HG03565 (cell line): ENCODE measurements at regions not wholly inside any gene's neighbourhood (a gene's known extent, or its start where the extent isn't known, plus 50 kb on each side); places are given as distances from the start of the nearest gene placed in this dataset.
"Not testable (repeated sequence)": the region's sequence is repeated elsewhere in the genome, so short reads cannot be mapped to it uniquely, and the experiment has no call there.

Source experiments
- ATAC-seq: cut with Tn5 transposase; IDR thresholded peaks from one replicate; pipeline ENCODE4 v1.9.1; 2021; ENCODE audit warnings: mild to moderate bottlenecking, moderate library complexity; ENCODE audit not compliant: unreplicated experiment

DNA sequence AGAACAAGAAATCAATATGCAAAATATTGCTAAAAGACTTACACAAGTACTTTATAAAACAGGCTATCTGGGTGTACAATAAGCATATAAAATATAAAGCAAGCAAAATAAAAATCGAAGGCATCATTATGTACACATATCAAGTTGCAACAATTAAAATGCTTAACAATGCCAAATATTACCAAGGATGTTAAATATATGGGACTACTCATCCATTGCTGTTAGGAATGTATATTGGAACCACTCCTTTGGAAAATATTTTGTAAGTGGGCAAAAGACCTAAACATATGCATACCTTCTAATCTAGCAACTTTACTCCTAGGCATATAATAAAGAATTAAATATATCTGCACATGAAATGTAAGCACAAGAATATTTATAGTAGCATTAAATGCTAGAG is 632.6 kb upstream of the COX7C start:
- ATAC-seq = no peak

DNA sequence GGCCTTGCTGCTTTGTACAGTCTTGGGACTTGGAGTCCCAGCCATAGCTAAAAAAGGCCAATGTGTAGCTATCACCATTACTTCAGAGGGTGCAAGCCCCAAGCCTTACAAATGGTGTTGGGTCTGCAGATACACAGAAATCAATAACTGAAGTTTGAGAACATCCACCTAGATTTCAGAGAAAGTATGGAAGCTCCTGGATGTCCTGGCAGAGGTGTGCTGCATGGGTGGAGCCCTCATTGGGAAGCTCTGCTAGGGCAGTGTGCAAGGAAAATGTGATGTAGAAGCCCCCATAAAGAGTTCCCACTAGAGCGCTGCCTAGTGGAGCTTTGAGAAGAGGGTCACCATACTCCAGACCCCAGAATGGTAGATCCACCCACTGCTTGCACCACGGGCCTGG is 626.7 kb upstream of the COX7C start:
- no peak for ATAC-seq

DNA sequence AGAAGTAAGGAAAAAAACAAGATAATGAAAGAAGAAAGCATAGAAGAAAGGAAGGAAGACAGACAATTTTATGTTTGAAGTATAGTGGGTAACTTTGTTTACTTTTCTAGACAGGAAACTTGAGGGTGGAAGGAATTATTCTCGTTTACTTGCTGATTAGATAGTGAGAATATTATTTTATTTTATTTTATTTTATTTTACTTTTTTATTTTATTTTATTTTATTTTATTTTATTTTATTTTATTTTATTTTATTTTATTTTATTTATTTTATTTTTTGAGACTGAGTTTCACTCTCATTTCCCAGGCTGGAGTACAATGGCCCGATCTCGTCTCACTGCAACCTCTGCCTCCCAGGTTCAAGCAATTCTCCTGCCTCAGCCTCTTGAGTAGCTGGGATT is 623.1 kb upstream of the COX7C start:
- not testable (repeated sequence) for ATAC-seq

DNA sequence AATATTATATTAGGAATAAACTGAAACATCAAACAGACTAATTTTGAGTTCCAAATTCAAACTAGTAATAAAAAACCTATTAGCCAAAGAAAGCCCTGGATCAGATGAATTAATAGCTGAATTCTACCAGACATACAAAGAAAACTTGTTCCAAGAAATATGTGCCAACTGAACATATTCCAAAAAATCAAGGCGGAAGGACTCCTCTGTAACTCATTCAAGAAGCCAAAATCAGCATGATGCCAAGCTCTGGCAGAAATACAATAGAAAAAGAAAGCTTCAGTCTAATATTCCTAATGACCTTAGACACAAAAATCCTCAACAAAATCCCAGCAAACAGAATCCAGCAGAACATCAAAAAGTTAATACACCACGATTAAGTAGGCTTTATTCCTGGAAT is 619.1 kb upstream of the COX7C start:
- ATAC-seq = no peak

DNA sequence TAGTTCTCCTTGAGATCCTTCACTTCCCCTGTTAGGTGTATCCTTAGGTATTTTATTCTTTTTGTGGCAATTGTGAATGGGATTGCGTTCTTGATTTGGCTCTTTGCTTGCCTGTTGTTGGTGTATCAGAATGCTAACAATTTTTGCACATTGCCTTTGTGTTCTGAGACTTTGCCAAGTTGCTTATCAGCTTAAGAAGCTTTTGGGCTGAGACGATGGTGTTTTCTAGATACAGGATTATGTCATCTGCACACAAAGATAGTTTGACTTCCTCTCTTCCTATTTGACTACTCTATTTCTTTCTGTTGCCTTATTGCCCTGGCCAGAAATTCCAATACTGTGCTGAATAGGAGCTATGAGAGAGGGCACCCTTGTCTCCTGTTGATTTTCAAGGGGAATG is 609.4 kb upstream of the COX7C start:
- no peak for ATAC-seq

DNA sequence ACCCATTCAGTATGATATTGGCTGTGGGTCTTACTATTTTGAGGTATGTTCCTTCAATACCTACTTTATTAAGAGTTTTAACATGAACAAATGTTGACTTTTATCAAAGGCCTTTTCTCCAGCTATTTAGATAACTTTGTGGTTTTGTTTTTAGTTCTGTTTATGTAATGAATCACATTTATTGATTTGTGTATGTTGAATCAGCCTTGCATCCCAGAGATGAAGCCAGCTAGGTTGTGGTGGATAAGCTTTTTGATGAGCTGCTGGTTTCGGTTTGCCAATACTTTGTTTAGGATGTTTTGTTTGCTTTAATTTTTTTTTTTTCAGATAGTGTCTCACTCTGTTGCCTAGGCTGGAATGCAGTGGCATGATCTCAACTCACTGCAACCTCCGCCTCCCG is 609.0 kb upstream of the COX7C start:
- no peak for ATAC-seq

DNA sequence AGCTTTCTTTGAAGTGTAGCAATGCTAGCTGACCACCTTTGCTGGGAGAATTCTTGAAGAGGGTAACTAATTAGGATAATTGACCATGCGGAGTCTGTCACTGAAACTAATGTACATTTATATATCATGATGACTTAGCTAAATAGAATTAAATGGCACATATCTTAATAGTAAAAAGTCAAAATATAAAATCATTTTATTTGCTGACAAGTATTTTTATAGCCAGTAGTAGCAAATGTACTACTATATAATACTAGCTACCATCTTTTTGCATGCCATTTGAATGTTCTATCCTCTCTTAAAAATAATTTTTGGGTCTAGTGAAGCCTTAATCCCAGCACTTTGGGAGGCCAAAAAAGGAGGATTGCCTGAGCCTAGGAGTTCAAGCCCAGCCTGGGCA is 605.8 kb upstream of the COX7C start:
- no peak for ATAC-seq

DNA sequence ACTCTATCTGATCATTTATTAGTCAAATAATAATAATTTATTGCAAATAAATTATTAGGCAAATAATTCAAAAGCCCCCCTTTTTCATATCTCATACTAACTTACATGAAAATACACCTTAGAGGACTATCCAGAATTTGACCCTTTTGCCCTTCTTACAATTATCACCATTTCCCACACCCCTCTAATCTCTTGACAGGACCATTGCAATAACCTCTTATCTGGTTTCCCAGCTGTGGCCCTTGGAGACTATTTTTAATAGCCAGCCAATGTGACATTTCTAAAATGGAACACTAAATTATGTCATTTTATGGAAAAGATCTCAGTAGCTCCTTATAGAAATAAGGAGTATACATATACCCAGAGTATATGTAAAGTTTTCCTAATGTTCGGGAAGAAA is 588.4 kb upstream of the COX7C start:
- no peak for ATAC-seq

DNA sequence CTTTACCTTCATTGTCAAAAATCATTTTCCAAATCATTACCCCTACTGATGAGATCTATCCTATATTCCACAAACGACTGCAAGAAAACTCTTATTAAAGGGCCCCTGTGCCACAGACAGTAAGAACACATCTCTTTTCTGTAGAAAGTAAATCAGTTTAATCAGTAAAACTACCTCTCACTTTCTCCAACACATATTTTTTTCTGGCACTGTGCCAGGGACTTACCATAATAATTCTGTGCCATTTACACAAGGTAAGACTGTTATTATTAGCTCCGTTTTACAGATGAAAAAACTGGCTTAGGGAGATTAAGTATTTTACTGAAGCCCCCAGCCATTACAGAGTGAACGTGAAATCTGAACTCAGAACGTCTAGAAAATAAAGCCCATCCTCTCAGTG is 587.0 kb upstream of the COX7C start:
- no peak for ATAC-seq

DNA sequence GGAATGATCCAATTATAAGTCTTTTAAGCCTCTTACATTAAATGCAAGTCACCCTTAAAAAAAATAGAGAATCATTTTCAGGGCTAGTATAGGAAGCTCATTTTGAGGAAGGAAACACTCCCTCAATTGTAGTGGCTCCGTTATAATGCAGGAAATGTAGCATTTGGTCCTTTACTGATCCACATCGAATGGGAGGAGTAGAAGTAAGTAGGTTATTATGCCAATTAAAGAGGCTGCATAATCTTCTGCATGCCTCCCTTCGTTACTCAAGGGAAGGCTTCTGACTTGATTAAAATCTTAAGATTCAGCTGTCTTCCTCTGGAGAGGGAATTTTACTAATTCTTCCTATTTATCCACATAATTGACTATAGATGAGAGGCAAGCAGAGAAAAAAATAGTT is 579.2 kb upstream of the COX7C start:
- no peak for ATAC-seq

DNA sequence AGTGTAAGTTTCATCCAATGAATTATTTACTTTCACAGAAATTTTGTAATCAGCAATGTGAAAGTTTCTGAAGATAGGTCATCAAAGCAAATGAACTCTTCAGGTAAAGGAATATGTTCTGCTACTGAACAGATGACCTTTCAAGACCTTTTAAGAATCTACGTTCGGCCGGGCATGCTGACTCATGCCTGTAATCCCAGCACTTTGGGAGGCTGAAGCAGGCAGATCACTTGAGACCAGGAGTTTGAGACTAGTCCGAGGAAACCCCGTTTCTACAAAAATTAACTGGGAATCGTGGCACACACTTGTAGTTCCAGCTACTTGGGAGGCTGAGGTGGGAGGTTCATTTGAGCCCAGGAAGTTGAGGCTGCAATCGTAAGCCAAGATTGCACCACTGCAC is 578.4 kb upstream of the COX7C start:
- ATAC-seq = no peak

DNA sequence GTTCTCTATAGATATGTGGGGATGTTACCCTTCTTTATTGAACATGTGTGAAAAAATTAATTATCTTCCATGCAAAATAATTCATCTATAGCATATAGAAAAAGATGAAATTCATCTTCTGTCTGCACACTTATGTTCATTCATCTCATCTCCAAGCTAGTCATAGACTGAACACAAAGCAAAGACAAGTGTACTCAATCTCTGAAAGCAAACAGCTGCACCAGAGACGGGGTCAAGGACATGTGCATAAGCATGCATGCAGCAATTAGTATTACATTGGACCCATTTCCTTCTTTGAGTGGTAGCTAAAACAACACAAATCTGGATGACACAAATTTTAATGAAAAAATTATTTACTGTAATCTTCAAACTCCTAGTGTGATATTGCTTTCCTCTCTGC is 547.0 kb upstream of the COX7C start:
- ATAC-seq = no peak

DNA sequence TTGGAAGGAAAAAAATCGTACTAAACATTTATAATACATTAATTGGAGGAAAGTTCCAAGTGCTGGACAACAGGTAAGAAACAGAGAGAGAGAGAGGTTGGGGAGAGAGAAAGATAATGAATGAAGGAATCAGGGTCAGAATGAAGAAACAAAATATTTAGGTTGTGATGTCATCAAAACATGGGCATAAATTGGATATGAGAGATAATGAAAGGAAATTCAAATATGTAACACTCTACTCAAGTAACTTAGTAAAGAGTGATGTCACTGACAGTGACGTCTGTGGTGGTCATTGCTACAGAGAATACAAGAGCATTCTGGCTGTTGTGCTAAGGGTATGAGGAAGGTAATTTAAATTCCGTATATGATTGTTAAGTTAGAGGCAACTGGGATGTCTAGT is 543.4 kb upstream of the COX7C start:
- no peak for ATAC-seq

DNA sequence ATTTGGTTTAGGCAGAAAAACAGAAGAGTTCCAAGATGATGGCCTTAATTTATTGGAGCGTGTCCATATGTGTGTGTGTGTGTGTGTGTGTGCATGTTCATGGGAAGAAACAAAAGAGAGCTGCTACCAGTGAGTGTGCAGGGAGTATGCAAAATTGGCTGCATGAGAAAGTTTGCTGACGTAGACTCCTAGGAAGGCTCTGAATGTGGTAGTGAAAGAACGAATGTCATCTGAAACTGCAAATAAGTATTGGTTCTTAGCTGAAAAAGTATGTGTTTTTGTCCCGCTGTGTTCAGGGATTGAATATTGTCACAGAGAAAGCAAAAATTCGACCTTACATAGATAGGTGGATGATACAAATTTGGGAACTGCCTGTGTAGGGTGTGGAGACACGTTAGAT is 542.6 kb upstream of the COX7C start:
- no peak for ATAC-seq

DNA sequence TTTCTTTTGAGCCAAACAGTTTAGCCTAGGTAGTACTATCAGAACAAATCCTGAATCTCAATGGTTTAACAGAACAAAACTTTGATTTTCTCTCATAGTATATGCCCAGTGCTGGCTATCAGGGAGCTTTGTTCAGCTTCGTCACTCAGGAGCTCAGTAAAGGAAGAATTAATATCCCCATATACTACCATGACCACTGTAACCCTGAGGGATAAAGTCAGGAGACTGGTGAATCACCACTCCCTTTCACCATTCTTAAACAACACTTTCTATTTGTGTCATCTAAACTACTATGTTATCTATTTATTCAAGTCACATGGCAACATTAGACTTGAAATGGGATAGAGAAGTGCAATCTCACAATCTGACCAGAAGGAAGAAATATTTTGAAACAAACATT is 522.6 kb upstream of the COX7C start:
- ATAC-seq = no peak

DNA sequence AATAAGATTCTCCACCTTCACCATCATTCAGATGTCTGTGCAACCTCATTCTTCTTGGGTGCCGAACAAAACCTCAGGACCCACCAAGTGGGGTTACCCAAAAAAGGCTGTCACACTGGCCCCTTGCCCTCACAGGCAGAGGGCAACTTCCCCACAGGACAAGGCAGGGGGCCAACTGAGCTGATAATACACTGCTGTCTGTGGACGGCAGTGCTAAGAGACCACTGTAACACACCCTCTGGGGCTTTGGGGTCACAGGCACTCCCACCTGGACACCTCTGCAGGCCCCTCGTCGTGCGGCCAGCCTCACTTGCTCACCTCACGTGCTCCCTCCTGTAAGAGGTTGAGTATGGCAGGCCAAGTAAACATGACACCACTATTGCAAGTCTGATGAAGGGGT is 515.8 kb upstream of the COX7C start:
- ATAC-seq = no peak

DNA sequence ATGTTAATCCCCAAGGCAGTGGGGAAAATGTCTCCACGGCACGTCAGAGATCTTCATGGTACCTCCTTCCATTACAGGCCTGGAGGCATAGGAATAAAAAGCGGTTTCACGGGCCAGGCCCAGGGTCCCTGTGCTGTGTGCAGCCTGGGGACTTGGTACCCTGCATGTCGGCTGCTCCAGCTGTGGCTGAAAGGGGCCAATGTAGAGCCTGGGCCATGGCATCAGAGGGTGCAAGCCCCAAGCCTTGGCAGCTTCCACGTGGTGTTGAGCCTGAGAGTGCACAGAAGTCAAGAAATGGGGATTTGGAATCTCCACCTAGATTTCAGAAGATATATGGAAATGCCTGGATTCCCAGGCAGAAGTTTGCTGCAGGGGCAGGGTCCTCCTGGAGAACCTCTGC is 508.9 kb upstream of the COX7C start:
- no peak for ATAC-seq

DNA sequence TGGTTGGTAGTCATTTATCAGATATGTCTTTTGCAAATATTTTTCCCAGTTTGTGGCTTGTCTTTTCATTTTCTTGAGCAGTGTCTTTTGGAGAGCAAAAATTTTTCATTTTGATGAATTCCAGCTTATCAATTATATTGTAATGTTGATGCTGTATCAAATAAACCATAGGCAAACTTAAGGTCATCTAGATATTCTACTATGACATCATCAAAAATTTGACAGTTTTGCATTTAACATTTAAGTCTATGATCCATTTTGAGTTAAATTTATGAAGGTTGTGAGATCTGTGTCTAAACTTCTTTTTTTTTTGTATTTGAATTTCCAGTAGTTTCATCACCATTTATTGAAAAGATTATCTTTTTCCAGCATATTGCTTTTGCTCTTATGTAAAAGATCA is 505.5 kb upstream of the COX7C start:
- no peak for ATAC-seq

DNA sequence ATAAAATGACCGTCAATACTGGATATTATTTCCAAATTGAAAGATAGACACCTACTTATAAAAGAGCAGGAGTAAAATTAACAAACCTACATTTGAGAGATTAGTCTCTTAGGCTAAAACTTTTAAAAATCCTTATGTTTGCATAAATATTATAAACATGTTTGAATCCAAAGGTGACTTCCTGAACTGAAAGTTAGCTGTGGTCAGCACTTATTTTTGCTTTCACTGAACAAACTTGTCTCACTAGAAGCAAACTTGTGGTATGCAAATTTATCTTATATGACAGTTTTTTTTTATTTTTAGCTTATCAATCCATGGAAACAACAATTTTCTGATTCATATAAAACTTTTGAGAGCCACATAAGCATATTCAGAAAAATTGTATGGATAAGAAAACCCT is 502.6 kb upstream of the COX7C start:
- ATAC-seq = no peak

DNA sequence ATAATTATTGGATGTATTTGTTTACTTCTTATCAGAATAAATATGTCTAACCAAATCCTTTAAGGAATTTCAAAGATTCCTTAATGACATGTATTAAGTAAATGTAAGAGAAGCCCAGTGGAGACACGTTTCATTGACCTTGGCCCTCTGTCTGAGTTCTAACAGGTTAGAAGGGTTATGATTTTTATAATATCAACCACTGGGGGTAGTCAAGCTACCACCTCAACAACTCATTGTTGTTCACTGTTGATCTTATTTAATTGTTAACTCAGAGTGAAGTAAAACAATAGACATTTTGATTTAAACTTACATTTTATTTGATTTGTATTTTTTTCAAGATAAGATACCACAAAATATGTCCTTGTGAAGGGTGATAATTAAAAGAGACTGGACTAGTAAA is 499.2 kb upstream of the COX7C start:
- peak; percentile 76 for ATAC-seq

DNA sequence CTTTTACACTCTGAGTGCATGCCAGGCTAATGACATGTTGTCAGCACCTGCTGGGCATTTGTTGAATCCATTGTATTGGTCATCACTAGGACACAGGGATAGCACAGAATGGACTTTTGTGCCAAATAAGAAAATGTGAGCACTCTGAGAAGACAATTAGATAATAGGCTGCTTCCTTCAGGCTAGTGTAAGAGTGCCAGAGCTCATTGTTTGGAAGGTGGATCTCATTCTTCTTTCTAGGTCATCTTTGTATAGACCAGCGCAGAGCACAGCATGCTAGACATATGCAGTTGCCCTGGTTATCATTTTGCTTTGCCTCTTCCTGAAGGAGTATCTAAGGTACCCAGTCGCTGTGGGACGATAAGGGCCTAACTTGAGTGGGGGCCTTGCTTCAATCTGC is 493.4 kb upstream of the COX7C start:
- ATAC-seq = no peak

DNA sequence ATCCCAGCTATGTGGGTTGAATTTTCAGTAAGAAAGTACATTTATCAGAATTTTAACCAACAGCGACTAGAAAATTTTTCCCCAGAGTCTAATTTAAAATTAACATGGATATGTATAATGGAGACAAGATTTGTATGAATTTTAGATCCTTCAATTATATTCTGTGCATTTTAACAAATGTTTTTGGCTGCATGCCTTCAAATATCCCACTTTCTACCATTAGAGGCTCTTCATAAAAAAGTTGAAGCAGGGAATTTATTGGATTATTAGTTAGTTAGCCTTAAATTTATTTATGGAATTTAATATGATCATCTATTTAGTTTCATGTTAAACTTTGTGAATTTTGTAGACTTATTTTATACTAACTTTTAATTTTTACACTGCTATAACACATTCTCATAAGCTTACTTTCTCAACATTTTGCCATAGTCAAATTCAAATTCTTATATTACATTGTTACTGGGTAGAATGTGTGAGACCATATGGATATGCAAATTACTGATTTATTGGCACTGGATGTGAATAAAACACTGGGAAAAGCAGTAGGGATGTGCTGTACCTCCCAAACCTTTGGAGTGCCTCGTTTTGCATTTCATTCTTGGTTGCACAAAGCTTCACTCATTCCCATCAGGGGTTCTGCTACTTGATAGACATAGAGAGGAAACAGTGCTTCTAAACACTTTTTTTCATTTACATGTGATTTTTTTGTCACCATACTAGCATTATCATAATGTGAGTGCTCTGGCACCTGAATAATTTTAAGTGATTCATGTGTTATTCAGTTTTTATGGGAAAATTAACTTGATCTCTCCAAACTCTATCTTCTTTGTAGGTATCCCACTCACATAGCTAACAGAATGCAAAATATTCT is 491.8 kb upstream of the COX7C start:
- ATAC-seq = no peak

DNA sequence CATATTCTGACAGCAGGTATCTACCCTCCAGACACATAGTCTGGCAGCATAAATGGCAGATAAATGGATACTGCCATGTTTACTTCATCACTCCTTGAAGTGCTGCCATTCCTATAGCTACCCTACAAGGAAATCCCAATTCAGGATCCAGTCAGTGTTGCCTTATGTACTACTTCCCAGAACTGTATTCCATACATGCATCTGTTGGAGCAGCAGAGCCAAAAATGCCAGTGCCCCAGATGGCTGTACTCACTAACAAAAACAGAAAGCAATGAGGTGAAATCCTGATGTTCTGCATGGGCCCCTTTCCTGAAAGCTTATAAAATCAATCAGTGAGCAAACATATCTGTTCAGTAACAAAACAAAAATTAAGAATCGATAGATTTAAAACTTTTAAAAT is 490.0 kb upstream of the COX7C start:
- ATAC-seq = no peak
